Cerebellar nuclear complex (tissue), 1 donor: ENCODE measurements at regions not wholly inside any gene's neighbourhood (a gene's known extent, or its start where the extent isn't known, plus 50 kb on each side); places are given as distances from the start of the nearest gene placed in this dataset.

ENCODE experiments used
- DNase-seq, 2 experiments: peaks; one replicate each; lab custom pipeline; 2025; lab: John Stamatoyannopoulos, UW

- no peak for DNase-seq
Measured at GRCh38 chr15:77791941-77792340, 159.2 kb upstream of the LINGO1 start.

GRCh38 chr15:77790481-77790880 lies 157.8 kb upstream of the LINGO1 start:
- DNase-seq: no peak

GRCh38 chr15:77786956-77787355 lies 154.2 kb upstream of the LINGO1 start:
- DNase-seq: no peak

GRCh38 chr15:77786181-77786890 lies 153.6 kb upstream of the LINGO1 start:
- no peak for DNase-seq

- DNase-seq: no peak
Measured at GRCh38 chr15:77784361-77785292, 151.9 kb upstream of the LINGO1 start.

GRCh38 chr15:77783636-77784035 lies 150.9 kb upstream of the LINGO1 start:
- DNase-seq: no peak

- no peak for DNase-seq
Measured at GRCh38 chr15:77782691-77783090, 150.0 kb upstream of the LINGO1 start.

GRCh38 chr15:77781946-77782240 lies 149.2 kb upstream of the LINGO1 start:
- DNase-seq: no peak

GRCh38 chr15:77781151-77781945 lies 148.6 kb upstream of the LINGO1 start:
- no peak for DNase-seq

- no peak for DNase-seq
Measured at GRCh38 chr15:77778802-77779201, 146.1 kb upstream of the LINGO1 start.

GRCh38 chr15:77775837-77776236 lies 143.1 kb upstream of the LINGO1 start:
- no peak for DNase-seq

GRCh38 chr15:77775373-77775772 lies 142.7 kb upstream of the LINGO1 start:
- DNase-seq: no peak

- DNase-seq: no peak
Measured at GRCh38 chr15:77774350-77774749, 141.6 kb upstream of the LINGO1 start.

- no peak for DNase-seq
Measured at GRCh38 chr15:77773903-77774302, 141.2 kb upstream of the LINGO1 start.

GRCh38 chr15:77772641-77773402 lies 140.1 kb upstream of the LINGO1 start:
- no peak for DNase-seq

GRCh38 chr15:77771616-77772015 lies 138.9 kb upstream of the LINGO1 start:
- DNase-seq: no peak

- no peak for DNase-seq
Measured at GRCh38 chr15:77769700-77770099, 137.0 kb upstream of the LINGO1 start.

GRCh38 chr15:77768521-77769078 lies 135.9 kb upstream of the LINGO1 start:
- DNase-seq: no peak

GRCh38 chr15:77768107-77768506 lies 135.4 kb upstream of the LINGO1 start:
- DNase-seq: no peak

GRCh38 chr15:77764095-77764494 lies 131.4 kb upstream of the LINGO1 start:
- no peak for DNase-seq

GRCh38 chr15:77762747-77763355 lies 130.1 kb upstream of the LINGO1 start:
- DNase-seq: no peak
